ENCODE measurements at regions not wholly inside any gene's neighbourhood (a gene's known extent, or its start where the extent isn't known, plus 50 kb on each side); places are given as distances from the start of the nearest gene placed in this dataset.
"Not testable (repeated sequence)": the region's sequence is repeated elsewhere in the genome, so short reads cannot be mapped to it uniquely, and the experiment has no call there.

GRCh38 chr11:49893442-49893841 lies 58.7 kb upstream of the OR4C13 start:
- not testable (repeated sequence) for H3K4me3 ChIP-seq; H3K9me3 ChIP-seq (replicated peaks); H3K27me3 ChIP-seq (replicated peaks); H3K36me3 ChIP-seq; H3K27ac ChIP-seq; DNase-seq (ENCODE audit: low read depth in 1 of 2, low spot score in 2 of 2); H3K4me1 ChIP-seq (replicated peaks)

Data from SJSA1 (cell line).